Nephron progenitor cell (in vitro differentiated cells): ENCODE measurements at regions not wholly inside any gene's neighbourhood (a gene's known extent, or its start where the extent isn't known, plus 50 kb on each side); places are given as distances from the start of the nearest gene placed in this dataset.

ENCODE experiments used
- DNase-seq: peaks from one replicate; pipeline ENCODE4 v3.0.0; 2021
- H3K27ac Mint-ChIP-seq: 2 replicates; pipeline ENCODE4 v1.8.0; 2021; ENCODE audit warnings: mild to moderate bottlenecking, moderate library complexity, mixed read lengths
- H3K27me3 Mint-ChIP-seq: 2 replicates; pipeline ENCODE4 v1.8.0; 2021; ENCODE audit warnings: mild to moderate bottlenecking, low read depth, mixed read lengths; ENCODE audit not compliant: poor library complexity
- H3K36me3 Mint-ChIP-seq: 2 replicates; pipeline ENCODE4 v1.8.0; 2021; ENCODE audit warnings: low read depth, mixed read lengths
- H3K4me1 Mint-ChIP-seq: 2 replicates; pipeline ENCODE4 v1.8.0; 2021; ENCODE audit warnings: mixed read lengths
- H3K4me3 Mint-ChIP-seq: 2 replicates; pipeline ENCODE4 v1.8.0; 2021; ENCODE audit warnings: mild to moderate bottlenecking, moderate library complexity, mixed read lengths
- H3K9me3 Mint-ChIP-seq: 2 replicates; pipeline ENCODE4 v1.8.0; 2021; ENCODE audit warnings: mild to moderate bottlenecking, moderate library complexity, mixed read lengths
- CTCF ChIP-seq: fragments of 200-600 bp; sonication (generic); IDR thresholded peaks from 2 replicates; pipeline ENCODE4 v1.5.0; 2021; ENCODE audit warnings: antibody characterized with exemption

DNA sequence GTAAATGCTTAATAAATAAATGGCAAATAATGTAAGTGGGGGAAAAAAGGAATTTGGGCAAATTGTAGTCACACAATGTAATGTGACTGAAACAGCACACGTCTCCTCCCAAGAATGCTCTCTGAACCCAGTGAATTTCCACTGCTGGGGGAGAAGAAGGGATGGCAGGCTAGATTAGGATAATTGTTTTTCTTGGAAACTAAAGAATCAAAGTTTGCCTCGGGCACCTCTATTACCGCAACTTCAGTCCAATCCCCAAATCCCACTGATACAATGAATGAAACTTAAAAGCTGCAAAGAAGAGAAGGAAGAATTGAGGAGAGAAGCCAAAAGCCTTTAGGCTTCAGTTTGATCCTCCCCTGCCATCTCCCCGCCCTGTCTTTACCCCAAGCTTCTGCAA is 423.2 kb upstream of the PAPPA start:
- no peak for DNase-seq
- H3K27me3 Mint-ChIP-seq: peaks cover 8% of the 10 kb centered on the region
- H3K9me3 Mint-ChIP-seq: peaks cover 45% of the 10 kb centered on the region
- H3K27ac Mint-ChIP-seq: no peak overlapping the region
- no peak for TF ChIP-seq CTCF
- H3K4me1 Mint-ChIP-seq: peaks cover 15% of the 10 kb centered on the region
- no peak overlapping the region for H3K4me3 Mint-ChIP-seq
- H3K36me3 Mint-ChIP-seq: peaks cover 5% of the 10 kb centered on the region

- Mint-ChIP-seq H3K27me3 (peaks cover 8% of the 10 kb centered on the region), H3K9me3 (peaks cover 41% of the 10 kb centered on the region), H3K27ac (peak overlapping the region; percentile 41), H3K36me3 (peaks cover 5% of the 10 kb centered on the region), H3K4me3 (no peak overlapping the region), H3K4me1 (peaks cover 15% of the 10 kb centered on the region)
- DNase-seq: no peak
- no peak for TF ChIP-seq CTCF
Observed at GRCh38 chr9:115730845-115731244, 422.7 kb upstream of the PAPPA start.

- H3K27ac Mint-ChIP-seq: peak overlapping the region; percentile 27
- no peak for DNase-seq
- H3K4me1 Mint-ChIP-seq: peaks cover 15% of the 10 kb centered on the region
- TF ChIP-seq CTCF: no peak
- peaks cover 3% of the 10 kb centered on the region for H3K36me3 Mint-ChIP-seq
- H3K4me3 Mint-ChIP-seq: no peak overlapping the region
- H3K27me3 Mint-ChIP-seq: peaks cover 2% of the 10 kb centered on the region
- peaks cover 20% of the 10 kb centered on the region for H3K9me3 Mint-ChIP-seq
Observed at GRCh38 chr9:115733318-115734110, 420.1 kb upstream of the PAPPA start.

DNA sequence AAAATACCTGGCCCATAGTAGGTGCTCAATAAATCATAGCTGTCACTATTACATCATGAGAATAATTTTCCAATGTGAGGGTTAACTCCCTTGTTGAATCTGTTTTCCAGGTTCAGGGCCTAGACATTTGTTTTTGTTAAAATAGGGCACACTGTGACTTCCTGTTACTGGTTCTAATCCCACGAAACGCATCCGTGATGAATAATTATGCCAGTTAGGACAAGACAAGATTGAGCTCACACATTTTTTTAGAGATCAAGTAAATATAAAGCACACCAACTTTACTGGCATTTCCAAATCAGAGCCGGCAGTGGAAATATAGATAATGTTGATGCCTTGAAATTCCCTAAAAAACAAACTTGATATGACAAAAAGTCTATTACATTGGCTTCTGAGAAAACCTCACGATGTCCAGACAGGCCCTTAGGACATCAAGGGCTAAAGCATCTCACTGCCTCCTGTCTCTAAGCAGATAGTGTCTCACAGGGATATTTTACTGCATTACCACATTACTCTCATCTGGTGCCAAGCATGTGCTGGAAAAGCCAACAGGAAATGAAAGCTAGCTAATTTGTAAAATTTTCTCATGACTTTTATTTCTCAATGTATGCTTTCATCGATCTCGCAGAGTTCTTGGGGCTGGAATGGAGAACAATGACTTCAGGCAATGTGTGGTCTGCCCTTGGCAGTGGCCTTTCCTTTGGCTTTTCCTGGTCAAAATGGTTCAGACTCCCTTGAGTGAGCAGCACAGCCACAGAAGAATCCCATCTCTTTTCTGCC is 414.3 kb upstream of the PAPPA start:
- Mint-ChIP-seq H3K4me3 (no peak overlapping the region), H3K9me3 (peaks cover 5% of the 10 kb centered on the region), H3K4me1 (peaks cover 21% of the 10 kb centered on the region), H3K27ac (no peak overlapping the region), H3K27me3 (peaks cover 5% of the 10 kb centered on the region), H3K36me3 (no peaks in the 10 kb centered on the region)
- TF ChIP-seq CTCF: no peak
- DNase-seq: no peak

GRCh38 chr9:115740986-115741385 is 412.6 kb upstream of the PAPPA start:
- Mint-ChIP-seq H3K9me3 (peaks cover 4% of the 10 kb centered on the region), H3K27me3 (peaks cover 5% of the 10 kb centered on the region), H3K4me1 (peaks cover 18% of the 10 kb centered on the region), H3K4me3 (no peak overlapping the region), H3K36me3 (no peaks in the 10 kb centered on the region), H3K27ac (no peak overlapping the region)
- DNase-seq: no peak
- TF ChIP-seq CTCF: no peak
